ENCODE measurements at regions not wholly inside any gene's neighbourhood (a gene's known extent, or its start where the extent isn't known, plus 50 kb on each side); places are given as distances from the start of the nearest gene placed in this dataset.

DNA sequence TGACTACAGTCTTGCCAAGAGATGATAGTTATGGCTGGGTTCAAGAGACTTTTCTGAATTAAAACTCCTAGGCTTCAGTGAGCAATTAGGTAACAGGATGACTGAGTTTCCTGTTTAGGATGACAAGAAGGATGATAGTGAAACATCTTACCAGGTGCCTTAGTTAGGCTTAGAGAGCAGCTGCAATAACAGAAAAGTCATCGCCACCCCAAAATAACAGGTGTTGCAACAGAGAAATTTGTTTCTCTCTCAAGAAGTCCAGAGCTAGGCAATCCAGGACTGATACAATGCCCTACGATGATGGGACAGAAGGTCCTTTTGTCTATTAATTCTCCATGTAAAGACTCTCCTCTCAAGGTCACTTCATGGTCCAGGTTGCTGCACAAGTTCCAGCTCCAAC, 361.8 kb downstream of the CAAP1 start:
- Histone ChIP-seq H3K4me1 (no peaks in the 10 kb centered on the region), H3K36me3 (no peaks in the 10 kb centered on the region), H3K4me3 (no peak overlapping the region), H3K9me3 (no peaks in the 10 kb centered on the region), H3K27ac (no peak overlapping the region), H3K27me3 (no peaks in the 10 kb centered on the region)
- intact Hi-C loops (cut with DNase I): no loop called here
- no peak for TF ChIP-seq POLR2AphosphoS5 (IDR thresholded peaks at IDR 0.05; ENCODE audit: insufficient read depth in 1 of 2, low read depth in 1 of 2)
- TF ChIP-seq POLR2A (IDR thresholded peaks at IDR 0.05): no peak
- TF ChIP-seq, protein P1, sequence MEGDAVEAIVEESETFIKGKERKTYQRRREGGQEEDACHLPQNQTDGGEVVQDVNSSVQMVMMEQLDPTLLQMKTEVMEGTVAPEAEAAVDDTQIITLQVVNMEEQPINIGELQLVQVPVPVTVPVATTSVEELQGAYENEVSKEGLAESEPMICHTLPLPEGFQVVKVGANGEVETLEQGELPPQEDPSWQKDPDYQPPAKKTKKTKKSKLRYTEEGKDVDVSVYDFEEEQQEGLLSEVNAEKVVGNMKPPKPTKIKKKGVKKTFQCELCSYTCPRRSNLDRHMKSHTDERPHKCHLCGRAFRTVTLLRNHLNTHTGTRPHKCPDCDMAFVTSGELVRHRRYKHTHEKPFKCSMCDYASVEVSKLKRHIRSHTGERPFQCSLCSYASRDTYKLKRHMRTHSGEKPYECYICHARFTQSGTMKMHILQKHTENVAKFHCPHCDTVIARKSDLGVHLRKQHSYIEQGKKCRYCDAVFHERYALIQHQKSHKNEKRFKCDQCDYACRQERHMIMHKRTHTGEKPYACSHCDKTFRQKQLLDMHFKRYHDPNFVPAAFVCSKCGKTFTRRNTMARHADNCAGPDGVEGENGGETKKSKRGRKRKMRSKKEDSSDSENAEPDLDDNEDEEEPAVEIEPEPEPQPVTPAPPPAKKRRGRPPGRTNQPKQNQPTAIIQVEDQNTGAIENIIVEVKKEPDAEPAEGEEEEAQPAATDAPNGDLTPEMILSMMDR (IDR thresholded peaks at IDR 0.05): no peak
- DNase-seq (ENCODE audit: extremely low spot score in 2 of 2): no peak

DNA sequence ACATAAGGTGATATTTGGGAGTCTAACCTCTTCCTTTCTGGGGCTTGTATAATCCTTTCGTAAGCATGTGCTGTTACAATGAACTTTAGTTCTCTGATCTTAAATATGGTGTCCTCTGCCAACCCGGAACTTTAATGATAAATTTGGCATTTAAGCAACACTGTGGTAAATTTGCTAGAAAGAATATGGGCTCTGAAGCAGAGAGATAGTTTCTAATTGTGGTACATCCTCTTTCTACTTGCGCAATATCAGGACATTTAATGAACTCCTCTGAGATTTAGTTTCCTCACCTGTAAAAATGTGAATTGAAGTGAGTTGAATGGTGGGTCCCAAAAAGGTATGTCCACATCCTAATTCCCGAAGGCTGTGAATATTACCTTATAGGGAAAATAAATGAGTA, 364.7 kb downstream of the CAAP1 start:
- no peak for TF ChIP-seq POLR2AphosphoS5 (IDR thresholded peaks at IDR 0.05; ENCODE audit: insufficient read depth in 1 of 2, low read depth in 1 of 2)
- TF ChIP-seq, protein P1 (IDR thresholded peaks at IDR 0.05): no peak
- no peak for TF ChIP-seq POLR2A (IDR thresholded peaks at IDR 0.05)
- Histone ChIP-seq H3K9me3 (no peaks in the 10 kb centered on the region), H3K36me3 (no peaks in the 10 kb centered on the region), H3K4me1 (peaks cover 11% of the 10 kb centered on the region), H3K27me3 (no peaks in the 10 kb centered on the region), H3K4me3 (no peak overlapping the region), H3K27ac (no peak overlapping the region)
- DNase-seq (ENCODE audit: extremely low spot score in 2 of 2): no peak
- intact Hi-C loops (cut with DNase I): no loop called here

- Histone ChIP-seq H3K27ac (peak overlapping the region; percentile 34), H3K27me3 (no peaks in the 10 kb centered on the region), H3K36me3 (no peaks in the 10 kb centered on the region), H3K4me1 (peaks cover 11% of the 10 kb centered on the region), H3K9me3 (no peaks in the 10 kb centered on the region), H3K4me3 (no peak overlapping the region)
- intact Hi-C loops (cut with DNase I): no loop called here
- TF ChIP-seq POLR2A (IDR thresholded peaks at IDR 0.05): no peak
- TF ChIP-seq, protein P1 (IDR thresholded peaks at IDR 0.05): no peak
- no peak for TF ChIP-seq POLR2AphosphoS5 (IDR thresholded peaks at IDR 0.05; ENCODE audit: insufficient read depth in 1 of 2, low read depth in 1 of 2)
- DNase-seq (ENCODE audit: extremely low spot score in 2 of 2): no peak
These were observed 368.3 kb downstream of the CAAP1 start for GRCh38 chr9:26524267-26524666.

DNA sequence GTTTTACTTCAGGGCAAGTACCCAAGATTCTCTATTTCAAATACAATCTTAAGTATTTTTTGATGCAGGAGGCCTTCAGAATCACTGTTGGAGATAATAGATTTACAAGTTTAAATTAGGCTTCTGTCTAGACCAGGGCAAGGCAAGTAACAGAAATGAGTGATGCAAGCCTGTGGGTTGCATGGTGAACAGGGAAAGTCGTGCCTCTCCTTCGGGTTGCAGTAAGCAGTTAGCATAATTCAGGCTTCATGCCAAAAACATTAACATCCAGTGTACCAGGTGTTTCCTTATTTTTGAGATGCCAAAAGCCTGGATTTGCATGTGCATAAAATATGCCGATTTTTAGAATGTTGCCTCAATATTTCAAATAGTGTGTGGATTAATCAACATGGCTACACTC, 369.0 kb downstream of the CAAP1 start:
- no peak for DNase-seq (ENCODE audit: extremely low spot score in 2 of 2)
- intact Hi-C loops (cut with DNase I): no loop called here
- no peak overlapping the region for H3K27ac ChIP-seq
- no peak for TF ChIP-seq POLR2A (IDR thresholded peaks at IDR 0.05)
- TF ChIP-seq POLR2AphosphoS5 (IDR thresholded peaks at IDR 0.05; ENCODE audit: insufficient read depth in 1 of 2, low read depth in 1 of 2): no peak
- TF ChIP-seq, protein P1 (IDR thresholded peaks at IDR 0.05): no peak
- no peaks in the 10 kb centered on the region for H3K9me3 ChIP-seq
- no peak overlapping the region for H3K4me3 ChIP-seq
- peaks cover 11% of the 10 kb centered on the region for H3K4me1 ChIP-seq
- H3K36me3 ChIP-seq: no peaks in the 10 kb centered on the region
- no peaks in the 10 kb centered on the region for H3K27me3 ChIP-seq

GRCh38 chr9:26520141-26520540, 372.5 kb downstream of the CAAP1 start:
- intact Hi-C loops (cut with DNase I): no loop called here
- no peaks in the 10 kb centered on the region for H3K27me3 ChIP-seq
- H3K4me3 ChIP-seq: no peak overlapping the region
- H3K4me1 ChIP-seq: peaks cover 11% of the 10 kb centered on the region
- H3K9me3 ChIP-seq: no peaks in the 10 kb centered on the region
- TF ChIP-seq POLR2A (IDR thresholded peaks at IDR 0.05) (no peak), POLR2AphosphoS5 (IDR thresholded peaks at IDR 0.05; ENCODE audit: insufficient read depth in 1 of 2, low read depth in 1 of 2) (no peak)
- TF ChIP-seq, protein P1 (IDR thresholded peaks at IDR 0.05): no peak
- no peak overlapping the region for H3K27ac ChIP-seq
- H3K36me3 ChIP-seq: no peaks in the 10 kb centered on the region
- DNase-seq (ENCODE audit: extremely low spot score in 2 of 2): no peak
